GM23338 (cell line): ENCODE measurements at regions not wholly inside any gene's neighbourhood (a gene's known extent, or its start where the extent isn't known, plus 50 kb on each side); places are given as distances from the start of the nearest gene placed in this dataset.

Experiments used
- ATAC-seq: fragments of 200-7000 bp; cut with Tn5 transposase; 3 replicates; pipeline ENCODE4 v1.9.1; 2020
- DNase-seq: peaks from one replicate; pipeline ENCODE4 v3.0.0-alpha.2; 2015; ENCODE audit warnings: low spot score
- H2AFZ ChIP-seq: fragments of 200-600 bp; sonication (generic); 2 replicates; pipeline ENCODE4 v1.8.0; 2016; ENCODE audit warnings: antibody characterized with exemption, mild to moderate bottlenecking, moderate library complexity
- H3F3A ChIP-seq: fragments of 200-600 bp; sonication (generic); replicated peaks from 2 replicates; pipeline ENCODE4 v1.8.0; 2017; ENCODE audit warnings: antibody characterized with exemption, mixed run types, low read depth
- H3K27ac ChIP-seq: fragments of 200-600 bp; sonication (generic); 2 replicates; pipeline ENCODE4 v1.6.1; 2016; ENCODE audit warnings: low read depth
- H3K27me3 ChIP-seq: fragments of 200-600 bp; sonication (generic); 2 replicates; pipeline ENCODE4 v1.8.0; 2016; ENCODE audit warnings: mild to moderate bottlenecking, mixed run types, moderate library complexity; ENCODE audit not compliant: insufficient read depth
- H3K36me3 ChIP-seq: fragments of 200-600 bp; sonication (generic); 2 replicates; pipeline ENCODE4 v1.8.0; 2016; ENCODE audit warnings: mild to moderate bottlenecking; ENCODE audit not compliant: insufficient read depth
- H3K4me1 ChIP-seq: fragments of 200-600 bp; sonication (generic); 2 replicates; pipeline ENCODE4 v1.8.0; 2016; ENCODE audit warnings: mild to moderate bottlenecking, moderate library complexity; ENCODE audit not compliant: insufficient read depth
- H3K4me2 ChIP-seq: fragments of 200-600 bp; sonication (generic); 2 replicates; pipeline ENCODE4 v1.7.1; 2017; ENCODE audit warnings: mixed run types
- H3K4me3 ChIP-seq: fragments of 200-600 bp; sonication (generic); 2 replicates; pipeline ENCODE4 v1.6.1; 2016; ENCODE audit warnings: mixed run types
- H3K79me2 ChIP-seq: fragments of 200-600 bp; sonication (generic); replicated peaks from 2 replicates; pipeline ENCODE4 v1.8.0; 2017; ENCODE audit warnings: mild to moderate bottlenecking; ENCODE audit not compliant: insufficient read depth
- H3K9me2 ChIP-seq: fragments of 200-600 bp; sonication (generic); 2 replicates; pipeline ENCODE4 v1.8.0; 2017; ENCODE audit not compliant: insufficient read depth
- H4K20me1 ChIP-seq: fragments of 200-600 bp; sonication (generic); replicated peaks from 2 replicates; pipeline ENCODE4 v1.8.0; 2017; ENCODE audit warnings: mild to moderate bottlenecking; ENCODE audit not compliant: insufficient read depth
- H3K27ac Mint-ChIP-seq: 2 replicates; pipeline ENCODE4 v1.8.0; 2020; ENCODE audit warnings: inconsistent platforms, mild to moderate bottlenecking, moderate library complexity, mixed read lengths
- H3K27me3 Mint-ChIP-seq: 3 replicates; pipeline ENCODE4 v1.8.0; 2022; ENCODE audit warnings: low read depth, mild to moderate bottlenecking, moderate library complexity, mixed read lengths, inconsistent platforms; ENCODE audit not compliant: insufficient read depth, poor library complexity
- H3K36me3 Mint-ChIP-seq: 3 replicates; pipeline ENCODE4 v1.8.0; 2021; ENCODE audit warnings: low read depth, mild to moderate bottlenecking, inconsistent platforms, moderate library complexity, mixed read lengths
- H3K4me1 Mint-ChIP-seq: 3 replicates; pipeline ENCODE4 v1.8.0; 2020; ENCODE audit warnings: mild to moderate bottlenecking, inconsistent platforms, mixed read lengths
- H3K4me3 Mint-ChIP-seq: 3 replicates; pipeline ENCODE4 v1.8.0; 2021; ENCODE audit warnings: moderate library complexity, mild to moderate bottlenecking, inconsistent platforms, mixed read lengths
- H3K9me3 Mint-ChIP-seq: 3 replicates; pipeline ENCODE4 v1.8.0; 2020; ENCODE audit warnings: moderate library complexity, mild to moderate bottlenecking, inconsistent platforms, mixed read lengths
- EZH2 ChIP-seq: fragments of 200-600 bp; sonication (generic); IDR thresholded peaks from one replicate; pipeline ENCODE4 v1.8.0; 2017; ENCODE audit warnings: antibody characterized with exemption, mild to moderate bottlenecking, low read depth; ENCODE audit not compliant: unreplicated experiment
- EZH2phosphoT487 ChIP-seq: fragments of 200-600 bp; sonication (generic); IDR thresholded peaks from one replicate; pipeline ENCODE4 v1.8.1; 2018; ENCODE audit warnings: antibody characterized with exemption; ENCODE audit not compliant: unreplicated experiment
- JUNB ChIP-seq: IDR thresholded peaks from one replicate; pipeline ENCODE4 v1.6.1; 2016; ENCODE audit warnings: antibody characterized with exemption; ENCODE audit not compliant: unreplicated experiment
- NANOG ChIP-seq: IDR thresholded peaks from 2 replicates; pipeline ENCODE4 v1.6.1; 2016; ENCODE audit warnings: antibody characterized with exemption, borderline replicate concordance
- POLR2AphosphoS5 ChIP-seq: IDR thresholded peaks from 2 replicates; pipeline ENCODE4 v1.6.1; 2016; ENCODE audit warnings: antibody characterized with exemption, low read depth
- STAT1 ChIP-seq: IDR thresholded peaks from one replicate; pipeline ENCODE4 v1.6.1; 2016; ENCODE audit warnings: antibody characterized with exemption; ENCODE audit not compliant: unreplicated experiment
- ZNF331 ChIP-seq: fragments of 250-450 bp; sonication (Bioruptor Pico); IDR thresholded peaks from 2 replicates; pipeline ENCODE4 v1.5.0; 2020; ENCODE audit warnings: low read depth, mild to moderate bottlenecking, moderate library complexity
- TF ChIP-seq, protein P1 (sequence below): IDR thresholded peaks from one replicate; pipeline ENCODE4 v1.6.1; 2018; ENCODE audit warnings: antibody characterized with exemption; ENCODE audit not compliant: unreplicated experiment
- TF ChIP-seq, protein P2 (sequence below): fragments of 250-450 bp; sonication (Bioruptor Pico); IDR thresholded peaks from 2 replicates; pipeline ENCODE4 v1.5.0; 2020; ENCODE audit warnings: mild to moderate bottlenecking, moderate library complexity
- TF ChIP-seq, protein P3 (sequence below): IDR thresholded peaks from 2 replicates; pipeline ENCODE4 v1.6.1; 2016; ENCODE audit warnings: antibody characterized with exemption
- TF ChIP-seq, protein P4 (sequence below), 2 experiments: fragments of 200-600 bp in 1 of 2; sonication (generic) in 1 of 2; conservative IDR thresholded peaks; 2 replicates each; pipeline versions ENCODE4 v1.5.1 to v1.6.1; 2016 to 2017; ENCODE audit warnings: antibody characterized with exemption in 2 of 2, low read depth in 2 of 2, mild to moderate bottlenecking in 2 of 2, moderate library complexity in 1 of 2

DNA sequence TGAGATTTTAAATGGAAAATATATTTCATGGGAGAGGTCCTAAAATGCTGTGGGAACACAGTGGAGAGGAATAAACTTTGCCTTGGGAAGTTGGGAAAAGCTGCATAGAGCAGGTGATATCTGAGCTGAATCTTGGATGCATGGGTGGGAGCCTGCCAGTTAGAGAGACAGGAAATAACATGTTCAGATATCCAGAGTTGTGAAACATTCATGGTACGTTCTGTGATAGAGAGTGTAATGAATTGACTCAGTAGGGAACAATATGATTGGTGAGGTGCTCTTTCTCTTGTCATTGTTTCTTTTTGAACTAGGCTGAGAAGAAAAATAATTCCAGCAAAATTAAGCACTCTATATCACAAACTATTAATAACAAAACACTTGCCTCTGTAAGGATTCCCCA lies 72.8 kb downstream of the RPS12 start:
- Histone ChIP-seq H3F3A (no peaks in the 10 kb centered on the region), H3K27me3 (no peaks in the 10 kb centered on the region), H3K79me2 (no peaks in the 10 kb centered on the region), H4K20me1 (no peaks in the 10 kb centered on the region), H3K4me2 (no peak overlapping the region), H3K36me3 (no peaks in the 10 kb centered on the region), H3K4me3 (no peak overlapping the region), H3K9me2 (peaks cover 3% of the 10 kb centered on the region; the same call in 1 of the 2 replicates), H2AFZ (no peak overlapping the region), H3K27ac (no peak overlapping the region), H3K4me1 (no peaks in the 10 kb centered on the region)
- H3K27ac Mint-ChIP-seq: no peak overlapping the region
- no peaks in the 10 kb centered on the region for H3K27me3 Mint-ChIP-seq
- no peak for DNase-seq
- H3K4me3 Mint-ChIP-seq: no peak overlapping the region
- no peaks in the 10 kb centered on the region for H3K36me3 Mint-ChIP-seq
- no peak for ATAC-seq
- no peaks in the 10 kb centered on the region for H3K4me1 Mint-ChIP-seq
- no peak for TF ChIP-seq ZNF331
- no peak for TF ChIP-seq EZH2phosphoT487
- TF ChIP-seq JUNB: no peak
- no peak for TF ChIP-seq NANOG
- TF ChIP-seq, protein P1, sequence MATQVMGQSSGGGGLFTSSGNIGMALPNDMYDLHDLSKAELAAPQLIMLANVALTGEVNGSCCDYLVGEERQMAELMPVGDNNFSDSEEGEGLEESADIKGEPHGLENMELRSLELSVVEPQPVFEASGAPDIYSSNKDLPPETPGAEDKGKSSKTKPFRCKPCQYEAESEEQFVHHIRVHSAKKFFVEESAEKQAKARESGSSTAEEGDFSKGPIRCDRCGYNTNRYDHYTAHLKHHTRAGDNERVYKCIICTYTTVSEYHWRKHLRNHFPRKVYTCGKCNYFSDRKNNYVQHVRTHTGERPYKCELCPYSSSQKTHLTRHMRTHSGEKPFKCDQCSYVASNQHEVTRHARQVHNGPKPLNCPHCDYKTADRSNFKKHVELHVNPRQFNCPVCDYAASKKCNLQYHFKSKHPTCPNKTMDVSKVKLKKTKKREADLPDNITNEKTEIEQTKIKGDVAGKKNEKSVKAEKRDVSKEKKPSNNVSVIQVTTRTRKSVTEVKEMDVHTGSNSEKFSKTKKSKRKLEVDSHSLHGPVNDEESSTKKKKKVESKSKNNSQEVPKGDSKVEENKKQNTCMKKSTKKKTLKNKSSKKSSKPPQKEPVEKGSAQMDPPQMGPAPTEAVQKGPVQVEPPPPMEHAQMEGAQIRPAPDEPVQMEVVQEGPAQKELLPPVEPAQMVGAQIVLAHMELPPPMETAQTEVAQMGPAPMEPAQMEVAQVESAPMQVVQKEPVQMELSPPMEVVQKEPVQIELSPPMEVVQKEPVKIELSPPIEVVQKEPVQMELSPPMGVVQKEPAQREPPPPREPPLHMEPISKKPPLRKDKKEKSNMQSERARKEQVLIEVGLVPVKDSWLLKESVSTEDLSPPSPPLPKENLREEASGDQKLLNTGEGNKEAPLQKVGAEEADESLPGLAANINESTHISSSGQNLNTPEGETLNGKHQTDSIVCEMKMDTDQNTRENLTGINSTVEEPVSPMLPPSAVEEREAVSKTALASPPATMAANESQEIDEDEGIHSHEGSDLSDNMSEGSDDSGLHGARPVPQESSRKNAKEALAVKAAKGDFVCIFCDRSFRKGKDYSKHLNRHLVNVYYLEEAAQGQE: no peak
- no peak for TF ChIP-seq STAT1
- TF ChIP-seq EZH2: no peak
- TF ChIP-seq POLR2AphosphoS5: no peak
- TF ChIP-seq, protein P2, sequence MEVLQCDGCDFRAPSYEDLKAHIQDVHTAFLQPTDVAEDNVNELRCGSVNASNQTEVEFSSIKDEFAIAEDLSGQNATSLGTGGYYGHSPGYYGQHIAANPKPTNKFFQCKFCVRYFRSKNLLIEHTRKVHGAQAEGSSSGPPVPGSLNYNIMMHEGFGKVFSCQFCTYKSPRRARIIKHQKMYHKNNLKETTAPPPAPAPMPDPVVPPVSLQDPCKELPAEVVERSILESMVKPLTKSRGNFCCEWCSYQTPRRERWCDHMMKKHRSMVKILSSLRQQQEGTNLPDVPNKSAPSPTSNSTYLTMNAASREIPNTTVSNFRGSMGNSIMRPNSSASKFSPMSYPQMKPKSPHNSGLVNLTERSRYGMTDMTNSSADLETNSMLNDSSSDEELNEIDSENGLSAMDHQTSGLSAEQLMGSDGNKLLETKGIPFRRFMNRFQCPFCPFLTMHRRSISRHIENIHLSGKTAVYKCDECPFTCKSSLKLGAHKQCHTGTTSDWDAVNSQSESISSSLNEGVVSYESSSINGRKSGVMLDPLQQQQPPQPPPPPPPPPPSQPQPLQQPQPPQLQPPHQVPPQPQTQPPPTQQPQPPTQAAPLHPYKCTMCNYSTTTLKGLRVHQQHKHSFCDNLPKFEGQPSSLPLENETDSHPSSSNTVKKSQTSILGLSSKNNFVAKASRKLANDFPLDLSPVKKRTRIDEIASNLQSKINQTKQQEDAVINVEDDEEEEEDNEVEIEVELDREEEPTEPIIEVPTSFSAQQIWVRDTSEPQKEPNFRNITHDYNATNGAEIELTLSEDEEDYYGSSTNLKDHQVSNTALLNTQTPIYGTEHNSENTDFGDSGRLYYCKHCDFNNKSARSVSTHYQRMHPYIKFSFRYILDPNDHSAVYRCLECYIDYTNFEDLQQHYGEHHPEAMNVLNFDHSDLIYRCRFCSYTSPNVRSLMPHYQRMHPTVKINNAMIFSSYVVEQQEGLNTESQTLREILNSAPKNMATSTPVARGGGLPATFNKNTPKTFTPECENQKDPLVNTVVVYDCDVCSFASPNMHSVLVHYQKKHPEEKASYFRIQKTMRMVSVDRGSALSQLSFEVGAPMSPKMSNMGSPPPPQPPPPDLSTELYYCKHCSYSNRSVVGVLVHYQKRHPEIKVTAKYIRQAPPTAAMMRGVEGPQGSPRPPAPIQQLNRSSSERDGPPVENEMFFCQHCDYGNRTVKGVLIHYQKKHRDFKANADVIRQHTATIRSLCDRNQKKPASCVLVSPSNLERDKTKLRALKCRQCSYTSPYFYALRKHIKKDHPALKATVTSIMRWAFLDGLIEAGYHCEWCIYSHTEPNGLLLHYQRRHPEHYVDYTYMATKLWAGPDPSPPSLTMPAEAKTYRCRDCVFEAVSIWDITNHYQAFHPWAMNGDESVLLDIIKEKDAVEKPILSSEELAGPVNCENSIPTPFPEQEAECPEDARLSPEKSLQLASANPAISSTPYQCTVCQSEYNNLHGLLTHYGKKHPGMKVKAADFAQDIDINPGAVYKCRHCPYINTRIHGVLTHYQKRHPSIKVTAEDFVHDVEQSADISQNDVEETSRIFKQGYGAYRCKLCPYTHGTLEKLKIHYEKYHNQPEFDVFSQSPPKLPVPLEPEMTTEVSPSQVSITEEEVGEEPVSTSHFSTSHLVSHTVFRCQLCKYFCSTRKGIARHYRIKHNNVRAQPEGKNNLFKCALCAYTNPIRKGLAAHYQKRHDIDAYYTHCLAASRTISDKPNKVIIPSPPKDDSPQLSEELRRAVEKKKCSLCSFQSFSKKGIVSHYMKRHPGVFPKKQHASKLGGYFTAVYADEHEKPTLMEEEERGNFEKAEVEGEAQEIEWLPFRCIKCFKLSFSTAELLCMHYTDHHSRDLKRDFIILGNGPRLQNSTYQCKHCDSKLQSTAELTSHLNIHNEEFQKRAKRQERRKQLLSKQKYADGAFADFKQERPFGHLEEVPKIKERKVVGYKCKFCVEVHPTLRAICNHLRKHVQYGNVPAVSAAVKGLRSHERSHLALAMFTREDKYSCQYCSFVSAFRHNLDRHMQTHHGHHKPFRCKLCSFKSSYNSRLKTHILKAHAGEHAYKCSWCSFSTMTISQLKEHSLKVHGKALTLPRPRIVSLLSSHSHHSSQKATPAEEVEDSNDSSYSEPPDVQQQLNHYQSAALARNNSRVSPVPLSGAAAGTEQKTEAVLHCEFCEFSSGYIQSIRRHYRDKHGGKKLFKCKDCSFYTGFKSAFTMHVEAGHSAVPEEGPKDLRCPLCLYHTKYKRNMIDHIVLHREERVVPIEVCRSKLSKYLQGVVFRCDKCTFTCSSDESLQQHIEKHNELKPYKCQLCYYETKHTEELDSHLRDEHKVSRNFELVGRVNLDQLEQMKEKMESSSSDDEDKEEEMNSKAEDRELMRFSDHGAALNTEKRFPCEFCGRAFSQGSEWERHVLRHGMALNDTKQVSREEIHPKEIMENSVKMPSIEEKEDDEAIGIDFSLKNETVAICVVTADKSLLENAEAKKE: no peak
- TF ChIP-seq, protein P3, sequence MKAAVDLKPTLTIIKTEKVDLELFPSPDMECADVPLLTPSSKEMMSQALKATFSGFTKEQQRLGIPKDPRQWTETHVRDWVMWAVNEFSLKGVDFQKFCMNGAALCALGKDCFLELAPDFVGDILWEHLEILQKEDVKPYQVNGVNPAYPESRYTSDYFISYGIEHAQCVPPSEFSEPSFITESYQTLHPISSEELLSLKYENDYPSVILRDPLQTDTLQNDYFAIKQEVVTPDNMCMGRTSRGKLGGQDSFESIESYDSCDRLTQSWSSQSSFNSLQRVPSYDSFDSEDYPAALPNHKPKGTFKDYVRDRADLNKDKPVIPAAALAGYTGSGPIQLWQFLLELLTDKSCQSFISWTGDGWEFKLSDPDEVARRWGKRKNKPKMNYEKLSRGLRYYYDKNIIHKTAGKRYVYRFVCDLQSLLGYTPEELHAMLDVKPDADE: no peak
- TF ChIP-seq, protein P4, sequence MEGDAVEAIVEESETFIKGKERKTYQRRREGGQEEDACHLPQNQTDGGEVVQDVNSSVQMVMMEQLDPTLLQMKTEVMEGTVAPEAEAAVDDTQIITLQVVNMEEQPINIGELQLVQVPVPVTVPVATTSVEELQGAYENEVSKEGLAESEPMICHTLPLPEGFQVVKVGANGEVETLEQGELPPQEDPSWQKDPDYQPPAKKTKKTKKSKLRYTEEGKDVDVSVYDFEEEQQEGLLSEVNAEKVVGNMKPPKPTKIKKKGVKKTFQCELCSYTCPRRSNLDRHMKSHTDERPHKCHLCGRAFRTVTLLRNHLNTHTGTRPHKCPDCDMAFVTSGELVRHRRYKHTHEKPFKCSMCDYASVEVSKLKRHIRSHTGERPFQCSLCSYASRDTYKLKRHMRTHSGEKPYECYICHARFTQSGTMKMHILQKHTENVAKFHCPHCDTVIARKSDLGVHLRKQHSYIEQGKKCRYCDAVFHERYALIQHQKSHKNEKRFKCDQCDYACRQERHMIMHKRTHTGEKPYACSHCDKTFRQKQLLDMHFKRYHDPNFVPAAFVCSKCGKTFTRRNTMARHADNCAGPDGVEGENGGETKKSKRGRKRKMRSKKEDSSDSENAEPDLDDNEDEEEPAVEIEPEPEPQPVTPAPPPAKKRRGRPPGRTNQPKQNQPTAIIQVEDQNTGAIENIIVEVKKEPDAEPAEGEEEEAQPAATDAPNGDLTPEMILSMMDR (conservative IDR thresholded peaks at IDR 0.05; ENCODE audit: low read depth in 2 of 2): no peak
- peaks cover 4% of the 10 kb centered on the region; the same call in 2 of the 3 replicates for H3K9me3 Mint-ChIP-seq
